Parathyroid adenoma (tissue), 2 donors: ENCODE measurements at regions not wholly inside any gene's neighbourhood (a gene's known extent, or its start where the extent isn't known, plus 50 kb on each side); places are given as distances from the start of the nearest gene placed in this dataset.

Experiments
- H2AFZ ChIP-seq: fragments of 300-600 bp; sonication (generic); one replicate; pipeline ENCODE4 v1.7.0; 2017; ENCODE audit warnings: antibody characterized with exemption, mild to moderate bottlenecking
- H3K27ac ChIP-seq: fragments of 300-600 bp; sonication (generic); one replicate; pipeline ENCODE4 v1.7.0; 2017
- H3K27me3 ChIP-seq: fragments of 300-600 bp; sonication (generic); one replicate; pipeline ENCODE4 v1.7.0; 2017; ENCODE audit warnings: low read length; ENCODE audit not compliant: control insufficient read depth, insufficient read depth
- H3K36me3 ChIP-seq: fragments of 300-600 bp; sonication (generic); one replicate; pipeline ENCODE4 v1.7.0; 2017; ENCODE audit warnings: low read length; ENCODE audit not compliant: control insufficient read depth, insufficient read depth
- H3K4me1 ChIP-seq: fragments of 300-600 bp; sonication (generic); one replicate; pipeline ENCODE4 v1.7.0; 2017; ENCODE audit warnings: control low read depth
- H3K4me2 ChIP-seq: fragments of 300-600 bp; sonication (generic); one replicate; pipeline ENCODE4 v1.7.0; 2017; ENCODE audit warnings: low read length
- H3K4me3 ChIP-seq: fragments of 300-600 bp; sonication (generic); one replicate; pipeline ENCODE4 v1.7.0; 2017; ENCODE audit warnings: low read depth, low read length
- H3K79me2 ChIP-seq: fragments of 300-600 bp; sonication (generic); one replicate; pipeline ENCODE4 v1.7.0; 2017; ENCODE audit warnings: control low read depth
- H3K9ac ChIP-seq: fragments of 300-600 bp; sonication (generic); one replicate; pipeline ENCODE4 v1.7.0; 2017; ENCODE audit warnings: mild to moderate bottlenecking
- H3K9me3 ChIP-seq: fragments of 300-600 bp; sonication (generic); one replicate; pipeline ENCODE4 v1.7.0; 2017; ENCODE audit warnings: low read length; ENCODE audit not compliant: control insufficient read depth
- CTCF ChIP-seq: fragments of 300-600 bp; sonication (generic); IDR thresholded peaks from one replicate; pipeline ENCODE4 v1.7.0; 2017; ENCODE audit warnings: antibody characterized with exemption, mild to moderate bottlenecking
- donor health status: primary hyperparathyroidism.

DNA sequence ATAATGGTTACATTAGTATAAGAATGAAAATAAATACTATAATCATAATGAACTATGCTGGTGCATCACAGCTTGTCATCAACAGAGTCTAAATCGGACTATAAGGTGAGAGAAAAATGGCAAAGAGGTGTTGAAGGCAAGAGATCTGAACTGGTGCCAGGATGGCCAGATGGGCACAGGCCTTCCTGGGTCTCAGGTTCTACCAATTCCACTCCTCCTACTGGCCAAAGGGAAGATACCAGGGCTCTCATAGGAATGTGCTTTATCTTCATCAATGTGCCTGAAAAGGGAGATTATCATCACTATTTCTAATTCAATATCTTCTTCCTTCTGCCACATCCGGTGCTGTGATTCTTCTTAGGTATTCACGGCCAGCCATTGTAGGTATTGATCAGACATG, 107.6 kb downstream of the GASK1B start:
- H3K4me3 ChIP-seq: no peak overlapping the region
- no peak for TF ChIP-seq CTCF

GRCh38 chr4:158056689-158057245, 116.1 kb downstream of the GASK1B start:
- Histone ChIP-seq H3K79me2 (no peaks in the 10 kb centered on the region), H2AFZ (no peak overlapping the region)

More for the DNA sequence above, 107.6 kb downstream of the GASK1B start:
- H3K27me3 ChIP-seq: no peaks in the 10 kb centered on the region
- H3K4me1 ChIP-seq: no peaks in the 10 kb centered on the region
- H3K27ac ChIP-seq: no peak overlapping the region
- no peak overlapping the region for H2AFZ ChIP-seq
- H3K4me2 ChIP-seq: no peak overlapping the region
- H3K36me3 ChIP-seq: no peaks in the 10 kb centered on the region
- H3K79me2 ChIP-seq: no peaks in the 10 kb centered on the region
- no peaks in the 10 kb centered on the region for H3K9me3 ChIP-seq
- H3K9ac ChIP-seq: no peak overlapping the region

GRCh38 chr4:158055668-158056067, 117.2 kb downstream of the GASK1B start:
- Histone ChIP-seq H3K79me2 (no peaks in the 10 kb centered on the region), H3K4me2 (no peak overlapping the region), H3K4me1 (no peaks in the 10 kb centered on the region), H3K27ac (no peak overlapping the region), H3K27me3 (no peaks in the 10 kb centered on the region), H2AFZ (no peak overlapping the region), H3K36me3 (no peaks in the 10 kb centered on the region), H3K4me3 (no peak overlapping the region), H3K9me3 (no peaks in the 10 kb centered on the region), H3K9ac (no peak overlapping the region)
- no peak for TF ChIP-seq CTCF

More at GRCh38 chr4:158056689-158057245, 116.1 kb downstream of the GASK1B start:
- TF ChIP-seq CTCF: no peak
- Histone ChIP-seq H3K4me2 (no peak overlapping the region), H3K4me1 (no peaks in the 10 kb centered on the region), H3K27ac (no peak overlapping the region), H3K27me3 (no peaks in the 10 kb centered on the region), H3K9ac (no peak overlapping the region), H3K4me3 (no peak overlapping the region), H3K36me3 (no peaks in the 10 kb centered on the region), H3K9me3 (no peaks in the 10 kb centered on the region)

DNA sequence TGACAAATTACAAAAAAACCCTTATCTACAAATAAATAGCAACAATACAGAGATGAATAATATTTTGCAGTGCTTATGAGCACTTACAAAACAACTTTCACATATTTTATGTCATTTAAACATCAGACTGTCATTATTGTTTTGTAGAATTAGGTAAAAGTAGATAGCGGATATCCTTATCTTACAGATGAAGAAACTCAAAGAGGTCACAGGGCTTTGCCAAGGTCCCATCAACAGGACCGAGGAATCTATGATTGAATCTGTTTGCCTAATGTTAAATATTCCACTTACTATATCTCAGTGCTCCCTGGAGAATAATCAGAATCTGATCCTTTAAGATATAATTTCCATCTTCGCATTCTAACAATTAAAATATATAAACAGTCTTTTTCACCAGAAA, 119.0 kb downstream of the GASK1B start:
- H3K9ac ChIP-seq: no peak overlapping the region
- H2AFZ ChIP-seq: no peak overlapping the region
- no peak overlapping the region for H3K4me3 ChIP-seq
- H3K36me3 ChIP-seq: no peaks in the 10 kb centered on the region
- no peaks in the 10 kb centered on the region for H3K27me3 ChIP-seq
- H3K4me1 ChIP-seq: no peaks in the 10 kb centered on the region
- H3K79me2 ChIP-seq: no peaks in the 10 kb centered on the region
- no peaks in the 10 kb centered on the region for H3K9me3 ChIP-seq
- no peak overlapping the region for H3K27ac ChIP-seq
- no peak overlapping the region for H3K4me2 ChIP-seq
- TF ChIP-seq CTCF: no peak

DNA sequence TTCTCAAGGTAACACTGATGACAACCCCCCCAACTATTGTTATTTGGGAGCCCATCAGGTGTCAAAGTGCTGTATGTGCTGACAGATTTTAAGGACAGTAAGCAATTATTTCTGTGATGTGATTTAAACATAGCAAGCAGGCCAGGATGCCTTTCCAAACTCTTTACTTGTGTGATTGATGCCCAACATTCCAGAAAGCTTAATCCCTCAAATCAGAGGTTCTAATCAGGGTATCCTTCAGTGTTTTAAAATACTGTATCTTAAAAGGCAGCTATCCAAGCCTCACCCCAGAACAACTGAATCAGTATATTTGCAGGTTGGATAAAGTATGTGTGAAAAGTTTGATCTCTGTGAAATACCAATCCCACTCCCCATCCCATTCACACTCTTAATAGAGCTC, 119.7 kb downstream of the GASK1B start:
- Histone ChIP-seq H3K9ac (no peak overlapping the region), H3K4me2 (no peak overlapping the region), H3K4me3 (no peak overlapping the region), H3K27me3 (no peaks in the 10 kb centered on the region), H3K36me3 (no peaks in the 10 kb centered on the region), H2AFZ (no peak overlapping the region), H3K79me2 (no peaks in the 10 kb centered on the region), H3K4me1 (no peaks in the 10 kb centered on the region), H3K9me3 (no peaks in the 10 kb centered on the region), H3K27ac (no peak overlapping the region)
- TF ChIP-seq CTCF: no peak
